DMS79 treated with DMSO at 0.1 percent for 48 hours (cell line): ENCODE measurements at regions not wholly inside any gene's neighbourhood (a gene's known extent, or its start where the extent isn't known, plus 50 kb on each side); places are given as distances from the start of the nearest gene placed in this dataset.
"Not testable (repeated sequence)": the region's sequence is repeated elsewhere in the genome, so short reads cannot be mapped to it uniquely, and the experiment has no call there.

Experiments used
- DNase-seq: peaks from one replicate; lab custom pipeline; 2025; lab: John Stamatoyannopoulos, UW

GRCh38 chr6:50337532-50338122, 287.9 kb upstream of the DEFB112 start:
- no peak for DNase-seq

- no peak for DNase-seq
Observed at GRCh38 chr6:50353603-50354002, 303.9 kb upstream of the DEFB112 start.

DNA sequence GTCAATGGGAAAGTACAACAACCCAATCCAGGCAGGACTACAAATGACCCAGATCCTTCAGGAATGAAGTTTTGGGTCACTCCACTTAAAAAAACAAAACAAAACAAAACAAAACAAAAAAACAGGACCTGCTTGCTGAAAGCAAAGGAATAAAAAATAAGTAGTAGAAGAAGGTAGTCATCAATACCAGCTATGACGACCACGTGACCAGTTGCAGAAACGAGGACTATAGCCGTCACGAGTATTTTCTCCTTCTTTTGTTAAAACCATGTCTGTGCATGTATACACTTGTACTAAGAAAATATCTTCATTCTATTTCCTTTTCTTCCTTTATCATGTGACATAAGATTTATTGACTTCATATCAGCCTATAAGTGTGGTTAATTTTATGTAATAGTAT, 308.4 kb upstream of the DEFB112 start:
- no peak for DNase-seq

GRCh38 chr6:50361641-50362331, 312.1 kb upstream of the DEFB112 start:
- DNase-seq, result no peak

DNA sequence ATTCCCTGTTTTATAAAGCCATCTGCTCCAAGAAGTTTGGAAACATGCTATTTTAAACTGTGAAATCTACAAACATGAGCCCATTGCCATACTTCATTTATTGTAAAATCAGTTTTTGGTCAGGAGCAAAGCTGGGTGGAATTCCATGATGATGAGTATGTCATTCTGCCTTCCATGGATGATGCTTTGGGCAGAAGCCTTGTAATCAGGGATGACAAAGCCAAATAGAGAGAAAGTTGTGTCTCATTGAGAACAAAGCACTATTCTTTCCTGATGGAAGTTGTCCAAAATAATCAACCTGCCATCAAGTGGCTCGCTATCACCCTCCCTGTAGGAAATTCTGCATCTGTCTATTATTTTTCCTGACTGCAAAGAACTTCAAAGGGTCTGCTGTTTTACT, 313.0 kb upstream of the DEFB112 start:
- DNase-seq, result no peak

DNA sequence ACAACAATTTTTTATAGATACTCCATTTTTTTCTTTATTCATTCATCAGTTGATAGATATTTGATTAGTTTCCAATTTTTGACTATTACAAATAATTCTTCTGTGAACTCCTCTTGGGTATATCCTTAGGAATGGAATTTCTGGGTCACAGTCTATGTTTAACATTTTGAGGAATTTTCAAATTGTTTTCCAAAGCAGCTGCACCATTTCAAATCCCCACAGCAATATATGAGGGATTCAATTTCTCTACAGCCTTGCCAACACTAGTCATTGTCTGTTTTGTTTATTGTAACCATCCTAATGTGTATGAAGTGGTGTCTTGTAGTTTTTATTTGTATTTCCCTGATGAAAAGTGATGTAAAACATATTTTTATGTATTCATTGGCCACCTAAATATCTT, 320.3 kb upstream of the DEFB112 start:
- no peak for DNase-seq

DNA sequence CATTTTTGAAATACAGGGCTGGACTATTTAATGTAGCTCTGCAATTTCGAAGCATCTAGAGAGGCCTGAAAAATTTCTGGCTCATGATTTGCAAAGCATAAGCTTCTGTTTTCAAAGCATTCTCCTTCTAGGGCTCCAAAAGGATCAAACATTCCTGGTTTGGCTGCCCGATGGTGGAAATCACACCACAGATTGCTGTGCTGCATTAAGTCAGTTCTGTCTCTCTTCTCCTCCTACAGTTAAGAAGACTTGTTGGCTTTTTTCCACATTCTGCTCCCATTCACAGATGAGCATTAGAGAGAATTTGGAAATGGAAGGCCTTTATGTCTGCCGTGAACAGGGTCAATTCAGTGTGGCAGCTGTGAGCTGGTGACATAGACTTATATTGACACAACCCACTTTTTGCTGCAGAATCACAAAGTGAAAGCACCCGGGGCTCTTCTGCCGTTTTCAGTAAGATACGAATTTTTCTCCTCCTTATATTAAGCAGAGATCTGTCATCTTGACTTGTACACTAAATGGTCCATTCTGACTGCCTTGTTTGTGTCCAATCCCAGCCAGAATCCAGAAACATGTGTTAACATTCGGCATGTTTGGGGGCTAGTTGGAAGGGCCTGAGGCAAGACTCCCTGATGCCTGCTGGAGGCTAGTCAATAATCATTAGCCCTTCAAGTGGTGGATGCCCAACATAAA, 330.8 kb upstream of the DEFB112 start:
- DNase-seq, result no peak

DNA sequence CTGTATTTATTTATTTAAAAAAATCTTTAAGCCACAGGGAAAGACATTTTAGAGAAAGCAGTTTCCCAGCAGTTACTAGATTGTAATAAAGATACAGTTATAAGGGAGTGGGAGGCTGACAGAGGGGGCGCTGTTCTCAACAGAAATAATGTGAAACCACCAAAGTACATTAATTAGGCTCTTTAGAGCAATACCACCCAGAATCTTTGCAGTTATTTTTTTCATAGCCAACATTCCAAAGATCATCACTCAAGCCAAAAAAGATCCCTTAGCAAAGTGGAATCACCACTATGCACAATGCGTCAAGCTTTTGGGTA, 331.3 kb upstream of the DEFB112 start:
- DNase-seq, result no peak

DNA sequence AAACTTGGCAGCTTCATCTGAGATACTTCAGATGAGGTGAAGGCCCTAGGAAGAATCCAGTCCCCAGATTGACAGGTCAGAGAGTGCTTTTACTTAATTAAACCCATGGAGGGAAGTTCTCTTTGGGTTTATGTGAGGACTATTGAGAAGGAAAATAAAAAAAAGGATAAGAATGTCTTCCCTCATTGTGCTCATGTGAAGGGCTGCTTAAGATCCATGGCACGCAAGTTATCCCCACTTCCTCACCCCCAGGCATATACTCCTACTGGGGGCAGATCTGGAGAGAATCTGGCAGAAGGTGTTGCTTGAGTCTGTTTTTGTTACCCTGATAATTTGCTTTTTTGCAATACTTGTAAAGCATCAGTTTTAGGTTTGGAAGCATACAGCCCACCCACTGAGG, 322.9 kb upstream of the TFAP2D start:
- no peak for DNase-seq

DNA sequence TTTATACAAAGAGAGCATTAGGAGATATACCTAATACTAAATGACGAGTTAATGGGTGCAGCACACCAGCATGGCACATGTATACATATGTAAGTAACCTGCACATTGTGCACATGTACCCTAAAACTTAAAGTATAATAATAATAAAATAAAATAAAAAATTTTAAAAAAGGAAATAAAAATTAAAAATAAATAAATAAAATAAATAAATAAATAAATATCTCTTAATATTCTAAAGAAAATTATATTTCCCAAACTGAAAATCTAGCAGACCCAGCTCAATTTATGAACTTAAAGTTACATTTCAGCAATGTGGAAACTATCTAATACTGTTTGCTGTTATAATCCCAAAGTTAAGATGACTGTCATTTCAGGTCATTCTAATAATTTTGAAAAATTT, 319.2 kb upstream of the TFAP2D start:
- not testable (repeated sequence) for DNase-seq

- DNase-seq, result no peak
Observed at GRCh38 chr6:50404643-50405042, 308.7 kb upstream of the TFAP2D start.

- DNase-seq, result no peak
Observed at GRCh38 chr6:50410579-50410978, 302.7 kb upstream of the TFAP2D start.

DNA sequence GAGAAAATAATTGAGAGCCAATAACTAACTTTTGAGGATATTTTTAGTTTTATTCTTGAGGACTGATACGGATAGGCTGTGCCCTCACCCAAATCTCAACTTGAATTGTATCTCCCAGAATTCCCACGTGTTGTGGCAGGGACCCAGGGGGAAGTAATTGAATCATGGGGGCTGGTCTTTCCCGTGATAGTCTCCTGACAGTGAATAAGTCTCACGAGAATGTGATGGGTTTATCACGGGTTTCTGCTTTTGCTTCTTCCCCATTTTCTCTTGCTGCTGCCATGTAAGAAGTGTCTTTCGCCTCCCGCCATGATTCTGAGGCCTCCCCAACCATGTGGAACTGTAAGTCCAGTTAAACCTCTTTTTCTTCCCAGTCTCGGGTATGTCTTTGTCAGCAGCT, 292.3 kb upstream of the TFAP2D start:
- DNase-seq, result not testable (repeated sequence)

GRCh38 chr6:50427267-50427666, 286.1 kb upstream of the TFAP2D start:
- DNase-seq, result no peak

DNA sequence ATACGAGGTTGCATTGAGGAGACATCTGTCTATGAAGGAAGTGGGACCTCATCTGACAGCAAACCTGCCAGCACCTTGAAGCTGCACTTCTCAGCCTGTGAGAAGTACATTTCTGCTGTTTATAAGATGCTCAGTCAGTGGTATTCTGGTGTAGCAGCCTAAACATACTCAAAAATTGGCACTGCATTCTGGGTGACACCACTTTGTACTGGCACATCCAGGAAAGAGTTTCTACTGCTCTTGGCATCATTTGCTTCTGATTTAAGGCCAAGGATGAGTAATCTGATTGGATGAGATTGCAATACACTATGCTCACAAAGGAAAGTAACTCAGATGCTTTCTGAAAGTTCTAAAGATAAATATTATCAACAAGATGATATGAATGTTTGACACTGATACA, 275.4 kb upstream of the TFAP2D start:
- DNase-seq, result no peak

GRCh38 chr6:50442531-50443040, 270.7 kb upstream of the TFAP2D start:
- DNase-seq, result no peak

DNA sequence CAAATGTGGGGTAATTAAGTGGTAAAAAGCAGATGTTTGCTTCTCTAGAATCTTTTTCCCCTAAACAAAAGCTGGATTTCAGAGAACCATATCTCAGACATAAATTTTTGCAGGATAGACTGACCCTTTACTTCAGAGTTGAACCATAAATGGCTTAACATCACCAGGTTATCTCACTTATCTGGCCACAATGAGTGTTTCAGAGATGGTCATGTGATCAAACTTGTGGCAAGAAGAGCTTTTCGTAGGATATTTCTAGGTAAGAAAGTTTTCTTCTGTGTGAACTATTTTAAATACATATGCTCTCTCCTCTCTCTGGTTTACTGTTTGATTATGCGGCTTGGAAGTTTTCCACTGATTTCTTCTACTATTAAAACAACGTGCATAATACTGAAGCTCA, 270.2 kb upstream of the TFAP2D start:
- no peak for DNase-seq

DNA sequence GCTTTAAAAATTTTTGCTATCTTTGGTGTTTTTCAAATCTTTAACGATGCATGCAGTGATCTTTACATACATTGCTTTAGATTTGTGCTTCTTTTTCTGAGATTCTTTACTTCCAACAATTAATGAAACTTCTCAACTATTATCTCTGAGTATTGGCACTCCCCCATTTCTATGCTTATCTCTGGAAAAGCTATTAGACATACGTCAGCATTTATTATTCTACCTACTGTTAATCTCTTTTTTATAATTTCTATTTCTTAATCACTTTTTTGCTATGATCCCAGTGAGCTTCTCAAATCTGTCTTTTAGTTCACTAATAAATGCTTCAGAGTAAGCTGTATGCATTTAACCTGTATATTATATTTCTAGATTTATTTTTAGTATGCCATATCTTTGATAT, 264.2 kb upstream of the TFAP2D start:
- no peak for DNase-seq

GRCh38 chr6:50451826-50452400, 261.4 kb upstream of the TFAP2D start:
- no peak for DNase-seq

DNA sequence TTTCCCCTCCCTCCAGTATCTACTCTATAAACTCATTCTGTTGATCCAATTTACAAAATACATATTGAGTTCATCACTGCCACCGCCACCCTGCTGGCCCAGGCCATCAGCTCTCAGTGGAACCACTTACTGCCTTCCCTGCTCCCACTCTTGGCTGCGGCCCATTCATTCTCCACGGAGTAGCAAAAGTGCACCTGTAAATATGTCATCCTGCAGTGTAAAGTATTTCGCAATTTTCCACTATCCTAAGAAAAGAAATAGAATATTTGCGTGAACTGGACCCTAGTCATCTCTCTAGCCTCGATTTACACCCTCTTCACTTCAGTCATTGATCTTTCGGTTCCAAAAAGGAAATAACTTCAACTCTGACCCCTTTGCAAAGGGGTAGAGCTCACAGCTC, 258.3 kb upstream of the TFAP2D start:
- DNase-seq, result no peak

DNA sequence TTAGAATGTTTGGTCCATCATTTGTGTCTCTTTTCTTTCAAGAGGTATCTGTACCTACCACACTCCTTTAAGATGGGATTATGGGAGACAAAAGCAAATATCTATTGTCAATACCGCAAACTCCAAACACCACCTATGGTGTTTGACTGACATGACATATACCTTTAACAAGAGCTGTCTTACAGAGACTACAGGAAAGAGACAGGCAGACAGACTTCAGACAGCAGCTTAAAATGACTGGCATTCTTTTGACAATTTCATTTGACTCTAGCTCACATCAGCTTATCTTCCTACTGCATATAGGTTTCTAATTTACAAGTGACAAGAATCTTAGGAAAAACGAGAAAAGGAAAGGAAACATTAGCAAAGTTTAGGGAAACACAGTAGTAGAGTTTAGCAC, 256.0 kb upstream of the TFAP2D start:
- DNase-seq, result no peak

- no peak for DNase-seq
Observed at GRCh38 chr6:50461696-50462095, 251.6 kb upstream of the TFAP2D start.

DNA sequence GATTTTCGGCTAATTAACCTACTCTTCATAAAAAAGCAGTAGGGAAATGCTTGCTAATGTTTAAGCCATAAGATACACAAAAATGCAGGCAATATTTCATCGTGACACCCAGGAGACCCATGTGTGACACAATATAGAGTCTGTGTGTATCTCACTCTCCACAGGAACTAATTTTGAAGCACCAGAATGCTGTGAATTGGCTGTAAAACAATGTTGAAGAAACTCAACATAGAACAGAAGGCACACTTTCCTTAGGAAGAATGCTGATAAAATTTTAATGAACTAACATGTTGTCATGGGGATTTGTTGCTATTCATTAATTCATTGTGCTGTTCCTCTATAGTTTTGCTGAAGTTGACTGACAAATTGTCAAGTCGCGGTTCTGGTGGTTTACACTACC, 249.4 kb upstream of the TFAP2D start:
- no peak for DNase-seq
